ENCODE measurements at regions not wholly inside any gene's neighbourhood (a gene's known extent, or its start where the extent isn't known, plus 50 kb on each side); places are given as distances from the start of the nearest gene placed in this dataset.
"Not testable (repeated sequence)": the region's sequence is repeated elsewhere in the genome, so short reads cannot be mapped to it uniquely, and the experiment has no call there.

DNA sequence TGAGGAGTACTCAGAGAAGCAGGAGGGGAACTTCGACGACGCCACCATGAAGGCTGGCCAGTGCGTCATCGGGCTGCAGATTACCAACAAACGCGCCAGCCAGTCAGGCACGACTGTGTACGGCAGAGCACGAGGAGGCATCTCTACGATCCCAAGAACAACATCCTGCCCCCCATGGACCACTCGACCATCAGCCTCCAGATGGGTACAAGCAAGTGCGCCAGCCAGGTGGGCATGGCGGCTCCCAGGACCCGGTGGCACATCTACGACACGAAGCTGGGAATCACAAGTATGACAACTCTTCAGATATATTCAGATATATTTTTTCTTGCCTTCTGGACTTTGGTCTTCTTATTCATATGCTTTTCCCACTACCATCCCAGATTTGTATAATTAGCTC is 454.5 kb downstream of the TUBA3C start:
- CTCF ChIA-PET (ENCODE audit: unreplicated experiment); H3K9me2 ChIP-seq (ENCODE audit: insufficient read depth, low read length); H3K4me3 ChIP-seq (ENCODE audit: low read depth, low read length, poor library complexity, severe bottlenecking); H3K4me1 ChIP-seq (ENCODE audit: insufficient read depth, low read length, poor library complexity, severe bottlenecking); H3K79me2 ChIP-seq (ENCODE audit: insufficient read depth, low read depth, low read length); DNase-seq (ENCODE audit: low spot score); BruUV-seq (replicated peaks); H3K27ac ChIP-seq (ENCODE audit: low read depth, low read length, poor library complexity, severe bottlenecking); intact Hi-C loops (cut with micrococcal nuclease; ENCODE audit: unreplicated experiment); H3K36me3 ChIP-seq (ENCODE audit: insufficient read depth, low read length); POLR2A ChIA-PET; H3K4me2 ChIP-seq (ENCODE audit: low read length); H3K9me3 ChIP-seq (ENCODE audit: low read length); H2AFZ ChIP-seq (ENCODE audit: low read length); H4K20me1 ChIP-seq (ENCODE audit: insufficient read depth, low read length): not testable (repeated sequence)

- H3K79me2 ChIP-seq (ENCODE audit: insufficient read depth, low read depth, low read length); intact Hi-C loops (cut with micrococcal nuclease; ENCODE audit: unreplicated experiment); H3K9me2 ChIP-seq (ENCODE audit: insufficient read depth, low read length); H4K20me1 ChIP-seq (ENCODE audit: insufficient read depth, low read length); H3K4me3 ChIP-seq (ENCODE audit: low read depth, low read length, poor library complexity, severe bottlenecking); H3K36me3 ChIP-seq (ENCODE audit: insufficient read depth, low read length); H3K4me2 ChIP-seq (ENCODE audit: low read length); BruUV-seq (replicated peaks); H2AFZ ChIP-seq (ENCODE audit: low read length); H3K27ac ChIP-seq (ENCODE audit: low read depth, low read length, poor library complexity, severe bottlenecking); DNase-seq (ENCODE audit: low spot score); H3K4me1 ChIP-seq (ENCODE audit: insufficient read depth, low read length, poor library complexity, severe bottlenecking); H3K9me3 ChIP-seq (ENCODE audit: low read length); POLR2A ChIA-PET; CTCF ChIA-PET (ENCODE audit: unreplicated experiment): not testable (repeated sequence)
Measured at GRCh38 chr13:18726524-18726923, 455.1 kb downstream of the TUBA3C start.

- H2AFZ ChIP-seq (ENCODE audit: low read length); H3K27ac ChIP-seq (ENCODE audit: low read depth, low read length, poor library complexity, severe bottlenecking); H3K4me2 ChIP-seq (ENCODE audit: low read length); BruUV-seq (replicated peaks); H3K79me2 ChIP-seq (ENCODE audit: insufficient read depth, low read depth, low read length); H3K9me3 ChIP-seq (ENCODE audit: low read length); H3K9me2 ChIP-seq (ENCODE audit: insufficient read depth, low read length); H3K4me3 ChIP-seq (ENCODE audit: low read depth, low read length, poor library complexity, severe bottlenecking); CTCF ChIA-PET (ENCODE audit: unreplicated experiment); DNase-seq (ENCODE audit: low spot score); H3K4me1 ChIP-seq (ENCODE audit: insufficient read depth, low read length, poor library complexity, severe bottlenecking); H3K36me3 ChIP-seq (ENCODE audit: insufficient read depth, low read length); intact Hi-C loops (cut with micrococcal nuclease; ENCODE audit: unreplicated experiment); H4K20me1 ChIP-seq (ENCODE audit: insufficient read depth, low read length); POLR2A ChIA-PET: not testable (repeated sequence)
Measured at GRCh38 chr13:18725242-18725822, 456.3 kb downstream of the TUBA3C start.

GRCh38 chr13:18714889-18715288 is 466.7 kb downstream of the TUBA3C start:
- POLR2A ChIA-PET, result no interaction called here
- no peak for TF ChIP-seq EZH2phosphoT487 (IDR thresholded peaks at IDR 0.05; ENCODE audit: borderline replicate concordance, low read depth, low read length)

DNA sequence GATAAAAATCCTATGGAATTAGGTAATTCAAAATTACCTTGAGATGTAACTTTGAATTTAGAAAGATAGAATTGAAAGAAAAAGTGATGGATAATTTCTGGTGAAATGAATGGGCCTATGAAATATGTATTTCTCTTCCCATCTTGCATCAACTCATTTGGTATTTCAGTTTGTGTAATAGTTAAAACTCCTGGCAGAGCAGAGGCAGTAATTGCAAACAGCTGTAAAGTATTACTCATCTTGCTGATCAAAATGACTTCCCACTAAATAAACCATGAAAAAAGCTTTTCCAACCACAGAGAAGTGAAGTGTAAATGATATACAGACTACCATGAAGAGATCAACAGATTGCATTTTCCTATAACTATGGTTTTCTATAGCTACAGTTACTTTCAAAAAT is 471.0 kb downstream of the TUBA3C start:
- H3K4me3 ChIP-seq (ENCODE audit: low read depth, low read length, poor library complexity, severe bottlenecking); H3K4me1 ChIP-seq (ENCODE audit: insufficient read depth, low read length, poor library complexity, severe bottlenecking); CTCF ChIA-PET (ENCODE audit: unreplicated experiment); intact Hi-C loops (cut with micrococcal nuclease; ENCODE audit: unreplicated experiment); DNase-seq (ENCODE audit: low spot score); BruUV-seq (replicated peaks); H4K20me1 ChIP-seq (ENCODE audit: insufficient read depth, low read length); H2AFZ ChIP-seq (ENCODE audit: low read length); H3K4me2 ChIP-seq (ENCODE audit: low read length); H3K36me3 ChIP-seq (ENCODE audit: insufficient read depth, low read length); H3K9me3 ChIP-seq (ENCODE audit: low read length); H3K27ac ChIP-seq (ENCODE audit: low read depth, low read length, poor library complexity, severe bottlenecking); H3K9me2 ChIP-seq (ENCODE audit: insufficient read depth, low read length); H3K79me2 ChIP-seq (ENCODE audit: insufficient read depth, low read depth, low read length): not testable (repeated sequence)
- POLR2A ChIA-PET, result interaction anchor here (1.4 kb wide), 1 partner anchor 9 kb away, joined by 3 read pairs; no protein-coding TSS in a partner anchor

More at GRCh38 chr13:18714889-18715288, 466.7 kb downstream of the TUBA3C start:
- H3K36me3 ChIP-seq (ENCODE audit: insufficient read depth, low read length), result no peaks in the 10 kb centered on the region
- no peaks in the 10 kb centered on the region for H3K9me3 ChIP-seq (ENCODE audit: low read length)
- no peaks in the 10 kb centered on the region for H3K4me1 ChIP-seq (ENCODE audit: insufficient read depth, low read length, poor library complexity, severe bottlenecking)
- no peak overlapping the region for H3K27ac ChIP-seq (ENCODE audit: low read depth, low read length, poor library complexity, severe bottlenecking)
- BruUV-seq (replicated peaks), result no TSS peak
- CTCF ChIA-PET (ENCODE audit: unreplicated experiment), result no interaction called here
- no peak for DNase-seq (ENCODE audit: low spot score)
- H3K9me2 ChIP-seq (ENCODE audit: insufficient read depth, low read length), result no peaks in the 10 kb centered on the region
- no peaks in the 10 kb centered on the region for H3K79me2 ChIP-seq (ENCODE audit: insufficient read depth, low read depth, low read length)
- intact Hi-C loops (cut with micrococcal nuclease; ENCODE audit: unreplicated experiment), result no loop called here
- H3K4me3 ChIP-seq (ENCODE audit: low read depth, low read length, poor library complexity, severe bottlenecking), result no peak overlapping the region
- no peak overlapping the region for H3K4me2 ChIP-seq (ENCODE audit: low read length)
- H2AFZ ChIP-seq (ENCODE audit: low read length), result no peak overlapping the region
- H4K20me1 ChIP-seq (ENCODE audit: insufficient read depth, low read length), result no peaks in the 10 kb centered on the region

DNA sequence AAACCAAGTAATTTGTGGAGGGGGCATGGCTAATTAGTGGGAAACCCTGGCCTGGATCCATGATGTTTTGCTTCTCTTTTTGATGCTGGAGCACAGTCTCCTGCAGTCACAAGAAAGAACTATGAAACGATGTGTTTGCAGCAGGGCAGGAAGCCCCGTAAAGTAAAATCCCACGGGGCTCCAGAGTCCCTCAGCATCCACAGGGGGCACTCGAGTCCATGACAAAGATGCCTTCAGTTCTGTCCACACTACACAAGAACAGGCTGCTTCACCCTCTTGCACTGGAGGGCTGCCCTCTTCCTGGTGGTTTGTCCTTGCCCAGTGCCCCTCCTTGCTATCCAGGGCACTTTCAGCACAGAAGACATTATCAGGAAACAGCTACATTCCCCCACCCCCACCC is 475.1 kb downstream of the TUBA3C start:
- H4K20me1 ChIP-seq (ENCODE audit: insufficient read depth, low read length); H3K4me1 ChIP-seq (ENCODE audit: insufficient read depth, low read length, poor library complexity, severe bottlenecking); H3K9me2 ChIP-seq (ENCODE audit: insufficient read depth, low read length); POLR2A ChIA-PET; H2AFZ ChIP-seq (ENCODE audit: low read length); H3K36me3 ChIP-seq (ENCODE audit: insufficient read depth, low read length); H3K27ac ChIP-seq (ENCODE audit: low read depth, low read length, poor library complexity, severe bottlenecking); intact Hi-C loops (cut with micrococcal nuclease; ENCODE audit: unreplicated experiment); H3K9me3 ChIP-seq (ENCODE audit: low read length); DNase-seq (ENCODE audit: low spot score); H3K4me2 ChIP-seq (ENCODE audit: low read length); CTCF ChIA-PET (ENCODE audit: unreplicated experiment); BruUV-seq (replicated peaks); H3K4me3 ChIP-seq (ENCODE audit: low read depth, low read length, poor library complexity, severe bottlenecking); H3K79me2 ChIP-seq (ENCODE audit: insufficient read depth, low read depth, low read length): not testable (repeated sequence)

Measured in OCI-LY7 (cell line).